ENCODE measurements at regions not wholly inside any gene's neighbourhood (a gene's known extent, or its start where the extent isn't known, plus 50 kb on each side); places are given as distances from the start of the nearest gene placed in this dataset.

GRCh38 chr5:163670036-163670435 is 164.6 kb downstream of the MAT2B start:
- no peaks in the 10 kb centered on the region for H3K27me3 ChIP-seq (replicated peaks; ENCODE audit: control insufficient read depth, insufficient read depth, low read length)
- no peak for DNase-seq (ENCODE audit: extremely low read depth, insufficient read length)
- TF ChIP-seq, protein P1, sequence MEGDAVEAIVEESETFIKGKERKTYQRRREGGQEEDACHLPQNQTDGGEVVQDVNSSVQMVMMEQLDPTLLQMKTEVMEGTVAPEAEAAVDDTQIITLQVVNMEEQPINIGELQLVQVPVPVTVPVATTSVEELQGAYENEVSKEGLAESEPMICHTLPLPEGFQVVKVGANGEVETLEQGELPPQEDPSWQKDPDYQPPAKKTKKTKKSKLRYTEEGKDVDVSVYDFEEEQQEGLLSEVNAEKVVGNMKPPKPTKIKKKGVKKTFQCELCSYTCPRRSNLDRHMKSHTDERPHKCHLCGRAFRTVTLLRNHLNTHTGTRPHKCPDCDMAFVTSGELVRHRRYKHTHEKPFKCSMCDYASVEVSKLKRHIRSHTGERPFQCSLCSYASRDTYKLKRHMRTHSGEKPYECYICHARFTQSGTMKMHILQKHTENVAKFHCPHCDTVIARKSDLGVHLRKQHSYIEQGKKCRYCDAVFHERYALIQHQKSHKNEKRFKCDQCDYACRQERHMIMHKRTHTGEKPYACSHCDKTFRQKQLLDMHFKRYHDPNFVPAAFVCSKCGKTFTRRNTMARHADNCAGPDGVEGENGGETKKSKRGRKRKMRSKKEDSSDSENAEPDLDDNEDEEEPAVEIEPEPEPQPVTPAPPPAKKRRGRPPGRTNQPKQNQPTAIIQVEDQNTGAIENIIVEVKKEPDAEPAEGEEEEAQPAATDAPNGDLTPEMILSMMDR (IDR thresholded peaks at IDR 0.05; ENCODE audit: insufficient read depth, low read length, poor library complexity, severe bottlenecking) = no peak
- no peaks in the 10 kb centered on the region for H3K36me3 ChIP-seq (ENCODE audit: control insufficient read depth, insufficient read depth, low read length)
- H3K4me3 ChIP-seq (replicated peaks; ENCODE audit: low read depth, low read length) = no peak overlapping the region

DNA sequence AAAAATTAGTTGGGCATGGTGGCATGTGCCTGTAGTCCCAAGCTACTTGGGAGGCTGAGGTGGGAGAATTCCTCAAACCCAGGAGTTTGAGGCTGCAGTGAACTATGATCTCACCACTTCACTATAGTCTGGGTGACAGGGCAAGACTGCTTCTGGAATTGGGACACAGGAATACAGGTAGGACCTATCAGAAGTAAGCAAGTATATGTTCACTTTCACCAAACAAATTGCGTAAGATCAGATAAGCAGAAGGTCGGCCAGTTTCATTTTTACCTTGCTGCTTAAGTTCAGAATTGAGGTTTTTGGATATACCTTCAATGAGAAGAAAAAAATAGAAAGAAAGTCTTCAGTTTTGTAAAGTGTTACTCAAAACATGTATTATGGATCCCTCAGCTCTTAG is 171.7 kb downstream of the MAT2B start:
- no peak for DNase-seq (ENCODE audit: extremely low read depth, insufficient read length)
- TF ChIP-seq, protein P1 (IDR thresholded peaks at IDR 0.05; ENCODE audit: insufficient read depth, low read length, poor library complexity, severe bottlenecking) = no peak

DNA sequence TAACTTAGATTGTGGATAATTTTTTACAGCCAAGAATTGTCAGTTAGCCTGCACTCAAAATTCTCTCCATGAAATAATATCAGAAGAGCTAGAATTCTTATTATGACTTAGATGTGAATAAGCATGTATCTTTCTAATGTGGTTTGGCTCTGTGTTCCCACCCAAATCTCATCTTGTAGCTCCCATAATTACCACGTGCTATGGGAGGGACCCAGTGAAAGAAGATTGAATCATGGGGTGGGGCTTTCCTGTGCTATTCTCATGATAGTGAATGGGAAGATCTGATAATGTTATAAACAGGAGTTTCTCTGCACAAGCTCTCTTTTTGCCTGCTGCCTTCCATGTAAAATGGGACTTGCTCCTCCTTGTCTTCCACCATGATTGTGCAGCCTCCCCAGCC is 176.8 kb downstream of the MAT2B start:
- no peak for DNase-seq (ENCODE audit: extremely low read depth, insufficient read length)
- Histone ChIP-seq H3K27me3 (replicated peaks; ENCODE audit: control insufficient read depth, insufficient read depth, low read length) (no peaks in the 10 kb centered on the region), H3K36me3 (ENCODE audit: control insufficient read depth, insufficient read depth, low read length) (no peaks in the 10 kb centered on the region), H3K4me3 (replicated peaks; ENCODE audit: low read depth, low read length) (no peak overlapping the region)
- TF ChIP-seq, protein P1 (IDR thresholded peaks at IDR 0.05; ENCODE audit: insufficient read depth, low read length, poor library complexity, severe bottlenecking) = no peak

More for the DNA sequence above, 171.7 kb downstream of the MAT2B start:
- no peaks in the 10 kb centered on the region for H3K27me3 ChIP-seq (replicated peaks; ENCODE audit: control insufficient read depth, insufficient read depth, low read length)
- H3K36me3 ChIP-seq (ENCODE audit: control insufficient read depth, insufficient read depth, low read length) = no peaks in the 10 kb centered on the region
- no peak overlapping the region for H3K4me3 ChIP-seq (replicated peaks; ENCODE audit: low read depth, low read length)

GRCh38 chr5:163687414-163687813 is 182.0 kb downstream of the MAT2B start:
- Histone ChIP-seq H3K36me3 (ENCODE audit: control insufficient read depth, insufficient read depth, low read length) (no peaks in the 10 kb centered on the region), H3K4me3 (replicated peaks; ENCODE audit: low read depth, low read length) (no peak overlapping the region), H3K27me3 (replicated peaks; ENCODE audit: control insufficient read depth, insufficient read depth, low read length) (no peaks in the 10 kb centered on the region)
- TF ChIP-seq, protein P1 (IDR thresholded peaks at IDR 0.05; ENCODE audit: insufficient read depth, low read length, poor library complexity, severe bottlenecking) = no peak
- no peak for DNase-seq (ENCODE audit: extremely low read depth, insufficient read length)

DNA sequence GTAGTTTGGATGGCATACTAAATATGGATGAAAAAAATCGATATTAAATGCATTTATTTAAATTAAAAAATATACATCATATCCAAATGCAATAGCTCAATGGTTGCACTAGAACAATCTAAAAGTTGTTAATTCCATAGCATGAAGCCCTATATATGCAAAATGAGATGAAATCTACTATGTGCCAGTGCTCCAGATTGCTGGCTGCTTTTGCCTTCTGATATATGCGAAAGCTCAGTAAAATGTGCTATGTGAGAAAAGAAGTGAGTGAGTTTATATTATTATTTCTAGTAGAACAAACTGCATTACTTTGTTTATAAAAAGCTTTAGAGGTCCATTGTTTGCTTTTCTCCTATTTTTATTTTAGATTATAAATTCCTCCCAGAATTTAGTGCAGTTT is 186.7 kb downstream of the MAT2B start:
- H3K27me3 ChIP-seq (replicated peaks; ENCODE audit: control insufficient read depth, insufficient read depth, low read length) = no peaks in the 10 kb centered on the region
- H3K36me3 ChIP-seq (ENCODE audit: control insufficient read depth, insufficient read depth, low read length) = no peaks in the 10 kb centered on the region
- DNase-seq (ENCODE audit: extremely low read depth, insufficient read length) = no peak
- H3K4me3 ChIP-seq (replicated peaks; ENCODE audit: low read depth, low read length) = no peak overlapping the region
- TF ChIP-seq, protein P1 (IDR thresholded peaks at IDR 0.05; ENCODE audit: insufficient read depth, low read length, poor library complexity, severe bottlenecking) = no peak
